Activated B cell treated with CpG ODN at 0.5 μM for 24 hours (primary cell): ENCODE measurements at regions not wholly inside any gene's neighbourhood (a gene's known extent, or its start where the extent isn't known, plus 50 kb on each side); places are given as distances from the start of the nearest gene placed in this dataset.
"Not testable (repeated sequence)": the region's sequence is repeated elsewhere in the genome, so short reads cannot be mapped to it uniquely, and the experiment has no call there.

Experiments used
- ATAC-seq: fragments of 200-7000 bp; cut with Tn5 transposase; one replicate; pipeline ENCODE4 v1.10.0; 2021; ENCODE audit warnings: low read depth, mild to moderate bottlenecking, moderate library complexity
- CTCF ChIA-PET: fragments of 350-600 bp; sonication (Branson Sonifier 250); formaldehyde crosslinking; loops from one replicate; lab custom pipeline; 2021; ENCODE audit warnings: antibody characterized with exemption; lab: Charles Lee
- POLR2A ChIA-PET: fragments of 350-600 bp; sonication (Branson Sonifier 250); formaldehyde crosslinking; loops from one replicate; lab custom pipeline; 2021; ENCODE audit warnings: antibody characterized with exemption; lab: Charles Lee
- DNase-seq: peaks from one replicate; pipeline ENCODE4 v3.0.0; 2022
- H3K27ac Mint-ChIP-seq: one replicate; pipeline ENCODE4 v1.8.0; 2020; ENCODE audit warnings: mixed read lengths
- H3K27me3 Mint-ChIP-seq: one replicate; pipeline ENCODE4 v1.8.0; 2021; ENCODE audit warnings: mixed read lengths
- H3K36me3 Mint-ChIP-seq: one replicate; pipeline ENCODE4 v1.8.0; 2021; ENCODE audit warnings: low read depth, mixed read lengths
- H3K4me1 Mint-ChIP-seq: one replicate; pipeline ENCODE4 v1.8.0; 2021; ENCODE audit warnings: mixed read lengths
- H3K4me3 Mint-ChIP-seq: one replicate; pipeline ENCODE4 v1.8.0; 2020; ENCODE audit warnings: mild to moderate bottlenecking, mixed read lengths
- H3K9me3 Mint-ChIP-seq: one replicate; pipeline ENCODE4 v1.8.0; 2020; ENCODE audit warnings: mixed read lengths
- CTCF ChIP-seq: fragments of 200-600 bp; IDR thresholded peaks from one replicate; pipeline ENCODE4 v1.8.0; 2022; ENCODE audit warnings: antibody characterized with exemption, mild to moderate bottlenecking
- intact Hi-C: fragments of 100-400 bp; cut with micrococcal nuclease; formaldehyde crosslinking; loops from one replicate; pipeline ENCODE4 v1.15.1; 2024

- H3K27me3 Mint-ChIP-seq = no peaks in the 10 kb centered on the region
- CTCF ChIA-PET = no interaction called here
- no peaks in the 10 kb centered on the region for H3K4me1 Mint-ChIP-seq
These were observed 391.3 kb upstream of the GYPC start for GRCh38 chr2:126264625-126265024.

GRCh38 chr2:126269911-126270310, 386.0 kb upstream of the GYPC start:
- ChIA-PET CTCF (no interaction called here), POLR2A (no interaction called here)
- Mint-ChIP-seq H3K4me1 (no peaks in the 10 kb centered on the region), H3K36me3 (no peaks in the 10 kb centered on the region), H3K9me3 (no peaks in the 10 kb centered on the region), H3K27ac (no peak overlapping the region), H3K4me3 (no peak overlapping the region), H3K27me3 (no peaks in the 10 kb centered on the region)
- intact Hi-C loops = no loop called here
- no peak for TF ChIP-seq CTCF
- no peak for ATAC-seq
- no peak for DNase-seq

More at GRCh38 chr2:126264625-126265024, 391.3 kb upstream of the GYPC start:
- H3K9me3 Mint-ChIP-seq = no peaks in the 10 kb centered on the region
- intact Hi-C loops = no loop called here
- ATAC-seq (no peak), DNase-seq (no peak)
- no peaks in the 10 kb centered on the region for H3K36me3 Mint-ChIP-seq
- no peak overlapping the region for H3K4me3 Mint-ChIP-seq
- no peak overlapping the region for H3K27ac Mint-ChIP-seq
- POLR2A ChIA-PET = no interaction called here
- no peak for TF ChIP-seq CTCF

GRCh38 chr2:126270587-126270986, 385.4 kb upstream of the GYPC start:
- intact Hi-C loops = no loop called here
- Mint-ChIP-seq H3K9me3 (no peaks in the 10 kb centered on the region), H3K36me3 (no peaks in the 10 kb centered on the region), H3K4me3 (no peak overlapping the region), H3K27me3 (no peaks in the 10 kb centered on the region), H3K27ac (no peak overlapping the region), H3K4me1 (no peaks in the 10 kb centered on the region)
- ChIA-PET CTCF (no interaction called here), POLR2A (no interaction called here)
- DNase-seq (no peak), ATAC-seq (no peak)
- TF ChIP-seq CTCF = no peak

- ChIA-PET POLR2A (no interaction called here), CTCF (no interaction called here)
These were observed 383.6 kb upstream of the GYPC start for GRCh38 chr2:126272401-126272800.

GRCh38 chr2:126275098-126275497, 380.9 kb upstream of the GYPC start:
- DNase-seq = no peak
- Mint-ChIP-seq H3K27me3 (no peaks in the 10 kb centered on the region), H3K4me1 (no peaks in the 10 kb centered on the region), H3K9me3 (no peaks in the 10 kb centered on the region), H3K4me3 (no peak overlapping the region), H3K27ac (no peak overlapping the region), H3K36me3 (no peaks in the 10 kb centered on the region)
- POLR2A ChIA-PET = no interaction called here
- ATAC-seq = no peak
- TF ChIP-seq CTCF = no peak
- intact Hi-C loops = no loop called here
- CTCF ChIA-PET = no interaction called here

More at GRCh38 chr2:126272401-126272800, 383.6 kb upstream of the GYPC start:
- ATAC-seq = no peak
- Mint-ChIP-seq H3K36me3 (no peaks in the 10 kb centered on the region), H3K27ac (no peak overlapping the region), H3K4me1 (no peaks in the 10 kb centered on the region), H3K4me3 (no peak overlapping the region), H3K27me3 (no peaks in the 10 kb centered on the region), H3K9me3 (no peaks in the 10 kb centered on the region)
- no peak for DNase-seq
- no peak for TF ChIP-seq CTCF
- intact Hi-C loops = no loop called here

- intact Hi-C loops, H3K27me3 Mint-ChIP-seq, H3K4me3 Mint-ChIP-seq, H3K4me1 Mint-ChIP-seq, H3K9me3 Mint-ChIP-seq, DNase-seq, CTCF ChIA-PET, POLR2A ChIA-PET, ATAC-seq, H3K27ac Mint-ChIP-seq, H3K36me3 Mint-ChIP-seq: not testable (repeated sequence)
These were observed 379.7 kb upstream of the GYPC start for GRCh38 chr2:126276268-126276667.
